C4-2B (cell line): ENCODE measurements at regions not wholly inside any gene's neighbourhood (a gene's known extent, or its start where the extent isn't known, plus 50 kb on each side); places are given as distances from the start of the nearest gene placed in this dataset.
"Not testable (repeated sequence)": the region's sequence is repeated elsewhere in the genome, so short reads cannot be mapped to it uniquely, and the experiment has no call there.

Source experiments
- H3K27ac ChIP-seq: fragments of 450-650 bp; 2 replicates; pipeline ENCODE4 v1.5.1; 2017
- CTCF ChIP-seq: fragments of 450-650 bp; conservative IDR thresholded peaks from 2 replicates; pipeline ENCODE4 v1.5.1; 2017; ENCODE audit warnings: mild to moderate bottlenecking
- ZFX ChIP-seq: fragments of 450-650 bp; IDR thresholded peaks from 2 replicates; pipeline ENCODE4 v1.6.1; 2017

GRCh38 chrX:23061116-23061515 is 61.4 kb downstream of the DDX53 start:
- TF ChIP-seq CTCF (no peak), ZFX (no peak)

GRCh38 chrX:23062359-23062758 is 62.6 kb downstream of the DDX53 start:
- no peak overlapping the region for H3K27ac ChIP-seq
- TF ChIP-seq CTCF (no peak), ZFX (no peak)

More at GRCh38 chrX:23061116-23061515, 61.4 kb downstream of the DDX53 start:
- H3K27ac ChIP-seq = no peak overlapping the region

- TF ChIP-seq CTCF (no peak), ZFX (no peak)
Measured at GRCh38 chrX:23066588-23067281, 67.0 kb downstream of the DDX53 start.

GRCh38 chrX:23075461-23075860 is 75.7 kb downstream of the DDX53 start:
- not testable (repeated sequence) for H3K27ac ChIP-seq

More at GRCh38 chrX:23066588-23067281, 67.0 kb downstream of the DDX53 start:
- no peak overlapping the region for H3K27ac ChIP-seq

- TF ChIP-seq CTCF (peak; percentile 19), ZFX (no peak)
- H3K27ac ChIP-seq = no peak overlapping the region
Measured at GRCh38 chrX:23079347-23079746, 79.6 kb downstream of the DDX53 start.

GRCh38 chrX:23100826-23101225 is 101.1 kb downstream of the DDX53 start:
- H3K27ac ChIP-seq = no peak overlapping the region
- no peak for TF ChIP-seq CTCF
- no peak for TF ChIP-seq ZFX

GRCh38 chrX:23103546-23103945 is 103.8 kb downstream of the DDX53 start:
- H3K27ac ChIP-seq = no peak overlapping the region
- TF ChIP-seq CTCF (no peak), ZFX (no peak)

- TF ChIP-seq ZFX (no peak), CTCF (no peak)
- no peak overlapping the region for H3K27ac ChIP-seq
Measured at GRCh38 chrX:23114241-23114640, 114.5 kb downstream of the DDX53 start.
